H1 (cell line): ENCODE measurements at regions not wholly inside any gene's neighbourhood (a gene's known extent, or its start where the extent isn't known, plus 50 kb on each side); places are given as distances from the start of the nearest gene placed in this dataset.

Experiments used
- CBX8 ChIP-seq: fragments of 300-800, 300-1000 bp; sonication (generic); IDR thresholded peaks from 2 replicates; pipeline ENCODE4 v1.7.1; 2016; ENCODE audit warnings: low read depth, low read length, borderline replicate concordance
- CREB1 ChIP-seq: IDR thresholded peaks from 2 replicates; pipeline ENCODE4 v1.6.1; 2012; ENCODE audit warnings: inconsistent platforms
- GABPA ChIP-seq: IDR thresholded peaks from 2 replicates; pipeline ENCODE4 v1.6.1; 2011; ENCODE audit warnings: mild to moderate bottlenecking, low read length, moderate library complexity, borderline replicate concordance; ENCODE audit not compliant: insufficient read depth
- JUN ChIP-seq: IDR thresholded peaks from 2 replicates; pipeline ENCODE4 v1.6.1; 2011; ENCODE audit warnings: low read depth, mild to moderate bottlenecking, improper control_type of control experiment, low read length
- RNF2 ChIP-seq: fragments of 200-900, 300-1000 bp; sonication (generic); IDR thresholded peaks from 2 replicates; pipeline ENCODE4 v1.7.1; 2016; ENCODE audit warnings: borderline replicate concordance, low read depth, mild to moderate bottlenecking, antibody characterized with exemption, low read length; ENCODE audit not compliant: poor library complexity, severe bottlenecking; ENCODE audit errors: missing control alignments

- TF ChIP-seq RNF2 (no peak), CREB1 (no peak), JUN (no peak), GABPA (no peak), CBX8 (no peak)
Measured at GRCh38 chr14:49306152-49306751, 279.9 kb downstream of the RPS29 start (continued).
